NCI-H2227 treated with DMSO at 0.1 percent for 48 hours (cell line): ENCODE measurements at regions not wholly inside any gene's neighbourhood (a gene's known extent, or its start where the extent isn't known, plus 50 kb on each side); places are given as distances from the start of the nearest gene placed in this dataset.
"Not testable (repeated sequence)": the region's sequence is repeated elsewhere in the genome, so short reads cannot be mapped to it uniquely, and the experiment has no call there.

Experiments
- DNase-seq: peaks from one replicate; lab custom pipeline; 2025; lab: John Stamatoyannopoulos, UW

- DNase-seq: no peak
Measured at GRCh38 chr1:29629401-29629800, 393.1 kb downstream of the PTPRU start.

- DNase-seq: no peak
Measured at GRCh38 chr1:29628190-29628589, 391.9 kb downstream of the PTPRU start.

- DNase-seq: no peak
Measured at GRCh38 chr1:29626726-29627125, 390.4 kb downstream of the PTPRU start.

DNA sequence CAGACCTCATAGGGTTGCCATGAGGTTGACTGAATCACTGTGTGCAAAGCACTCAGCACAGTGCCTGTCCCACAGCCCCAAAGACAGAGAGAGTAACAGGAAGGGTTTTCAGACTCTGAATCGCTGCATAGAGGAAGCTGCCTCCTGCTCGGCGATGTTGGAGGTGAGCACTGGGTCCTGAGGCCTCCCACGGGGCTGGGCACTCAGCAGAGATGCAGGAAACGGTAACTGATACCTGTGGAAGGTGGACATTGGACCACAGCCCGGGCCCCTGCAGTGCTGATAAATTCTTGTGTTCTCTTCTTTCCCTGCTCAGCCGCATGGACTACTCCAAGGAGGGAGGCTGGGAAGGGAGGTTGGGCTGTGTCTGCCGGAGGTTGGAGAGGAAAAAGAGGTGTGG is 389.7 kb downstream of the PTPRU start:
- DNase-seq: no peak

DNA sequence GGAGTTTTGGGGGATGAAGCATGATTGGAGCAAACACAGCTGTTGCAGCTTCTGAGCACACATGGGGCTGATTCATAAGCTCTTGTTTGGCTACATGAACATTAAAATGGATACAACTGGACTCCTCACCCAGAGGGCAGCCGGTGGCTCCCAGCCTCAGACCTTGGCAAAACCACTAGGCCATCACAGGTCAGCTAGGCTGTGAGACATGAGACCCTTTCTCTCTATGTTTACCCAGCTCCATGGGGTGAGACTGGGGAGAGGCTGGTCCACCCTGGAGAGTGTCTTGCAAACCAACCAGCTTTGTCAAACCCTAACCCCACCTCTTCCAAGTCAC is 388.7 kb downstream of the PTPRU start:
- DNase-seq: no peak

DNA sequence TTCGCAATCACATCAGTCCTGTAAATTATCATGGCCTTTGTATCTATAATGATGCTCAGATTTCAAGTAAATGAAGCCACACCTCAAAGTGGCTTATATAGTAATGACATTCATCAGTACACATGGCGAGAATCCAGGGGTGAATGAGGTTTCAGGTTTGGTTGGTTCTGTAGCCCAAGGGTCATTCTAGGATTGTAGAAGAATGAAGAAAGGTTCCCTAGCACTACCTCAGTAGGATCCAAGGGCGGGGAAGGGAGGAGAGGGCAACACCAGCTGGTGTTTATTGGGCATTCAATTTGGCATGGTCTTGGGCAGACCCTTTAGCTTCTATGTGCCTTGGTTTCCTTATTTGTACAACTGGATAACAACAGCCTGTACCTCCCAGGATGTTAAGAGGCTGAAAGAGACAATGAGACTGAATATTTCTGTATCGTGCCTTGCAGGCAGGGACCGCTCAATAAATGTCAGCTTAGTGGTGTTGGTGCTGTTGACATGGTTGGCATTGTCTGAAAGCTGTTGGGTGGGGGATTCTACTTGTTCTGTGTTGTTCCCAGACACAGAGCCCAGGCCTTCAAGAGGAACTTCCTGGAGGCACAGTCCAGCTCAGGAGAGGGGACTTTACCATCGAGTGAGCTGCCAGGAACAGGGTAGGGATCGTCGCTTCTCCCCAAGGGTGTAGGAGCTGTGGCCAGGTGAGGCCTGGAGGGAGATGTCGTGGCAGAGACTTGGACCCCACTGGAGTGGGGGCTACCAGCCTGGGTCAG is 388.2 kb downstream of the PTPRU start:
- DNase-seq: no peak

- no peak for DNase-seq
Measured at GRCh38 chr1:29623501-29623900, 387.2 kb downstream of the PTPRU start.

DNA sequence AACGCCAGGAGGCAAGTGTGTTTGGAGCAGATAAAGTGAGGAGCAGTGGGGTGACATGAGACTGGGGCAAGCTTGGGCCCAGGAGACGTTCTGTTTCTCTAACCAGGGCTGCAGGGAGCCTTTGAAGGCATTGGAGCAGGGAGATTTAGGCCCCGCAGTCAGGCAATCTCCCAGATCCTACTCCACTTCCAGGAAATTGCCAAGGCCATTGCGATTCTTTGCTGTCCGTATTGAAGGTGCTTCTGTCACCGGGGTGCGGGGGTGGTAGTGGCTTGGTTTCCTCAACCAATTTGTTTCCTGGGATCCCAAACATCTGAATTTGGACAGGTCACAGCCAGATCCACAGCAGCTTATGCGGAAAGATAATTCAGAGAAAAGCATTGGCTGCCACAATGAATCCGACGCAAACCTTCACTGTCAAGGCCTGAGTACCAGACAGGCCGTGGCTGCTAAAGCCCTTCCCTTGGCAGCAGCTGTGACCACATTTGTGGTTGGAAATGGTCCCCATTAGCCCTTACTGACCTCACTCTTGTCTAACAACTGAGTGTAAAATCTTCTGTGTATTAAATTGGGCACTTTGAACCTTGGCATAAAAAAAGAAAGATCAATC is 385.6 kb downstream of the PTPRU start:
- no peak for DNase-seq

DNA sequence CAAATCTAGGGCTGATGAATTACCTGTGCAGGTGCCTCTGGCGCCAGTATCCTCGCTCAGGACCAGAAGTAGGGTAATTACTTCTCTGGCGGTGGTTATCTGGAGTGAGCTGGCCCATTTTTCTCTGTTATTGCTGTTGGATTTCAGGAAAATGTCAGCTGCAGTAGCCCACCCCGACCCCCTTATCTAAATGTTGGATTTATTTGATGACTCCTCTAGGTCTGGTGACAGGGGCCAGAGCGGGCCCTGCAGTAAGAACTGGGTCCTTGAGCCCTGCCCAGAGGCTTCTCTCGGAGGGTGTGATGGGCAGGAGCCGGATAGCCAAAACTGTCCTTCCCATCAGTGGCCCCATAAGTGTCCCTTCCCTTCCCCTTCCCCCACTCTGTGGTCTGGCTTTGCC is 384.3 kb downstream of the PTPRU start:
- DNase-seq: no peak

DNA sequence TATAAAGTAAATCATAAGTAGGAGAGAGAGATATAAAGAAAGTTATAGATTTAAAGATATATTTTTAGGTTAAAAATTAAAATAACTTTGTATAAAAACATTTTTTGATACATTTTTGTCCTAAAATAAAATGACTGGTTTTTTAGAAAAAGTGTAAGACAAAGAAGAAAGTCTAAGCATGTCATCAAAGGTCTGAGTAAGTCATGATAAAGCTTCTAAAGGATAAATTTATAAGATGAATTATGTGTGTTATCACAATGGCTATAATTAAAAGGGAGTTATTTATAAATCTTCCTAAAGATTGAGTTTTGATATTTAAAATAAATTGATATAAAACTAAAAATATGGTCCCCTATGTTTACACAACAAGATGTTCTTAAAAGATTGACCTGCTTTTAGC is 370.9 kb downstream of the PTPRU start:
- no peak for DNase-seq

DNA sequence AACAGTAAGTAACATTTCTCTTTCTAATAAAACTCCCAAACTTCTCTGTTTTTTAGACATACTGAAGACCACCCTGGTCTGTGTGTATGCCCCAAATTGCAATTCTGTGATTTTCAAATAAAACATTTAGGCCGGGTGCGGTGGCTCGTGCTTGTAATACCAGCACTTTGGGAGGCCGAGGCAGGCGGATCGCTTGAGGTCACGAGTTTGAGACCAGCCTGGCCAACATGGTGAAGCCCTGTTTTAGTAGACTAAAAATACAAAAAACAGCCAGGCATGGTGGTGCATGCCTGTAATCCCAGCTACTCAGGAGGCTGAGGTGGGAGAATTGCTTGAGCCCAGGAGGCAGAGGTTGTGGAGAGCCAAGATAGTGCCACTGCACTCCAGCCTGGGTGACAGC is 368.5 kb downstream of the PTPRU start:
- DNase-seq: not testable (repeated sequence)

DNA sequence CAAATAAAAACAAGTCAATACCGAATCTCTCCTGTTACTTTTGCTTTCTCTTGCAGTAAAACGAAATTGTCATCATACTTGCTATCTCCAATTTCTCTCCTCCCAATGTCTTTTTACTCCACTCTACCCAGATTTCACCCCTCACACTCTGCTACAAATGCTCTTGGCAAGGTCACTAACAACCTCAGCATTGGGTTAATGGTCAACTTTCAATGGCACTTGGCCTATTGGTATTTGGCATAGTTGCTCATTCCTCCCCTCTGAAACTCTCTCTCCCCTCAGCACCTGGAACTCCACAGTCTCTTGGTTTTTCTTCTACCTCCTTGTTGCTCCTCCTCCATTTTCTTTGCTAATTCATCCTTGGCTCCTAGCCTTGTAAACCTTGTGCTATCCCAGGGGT is 367.3 kb downstream of the PTPRU start:
- DNase-seq: no peak

DNA sequence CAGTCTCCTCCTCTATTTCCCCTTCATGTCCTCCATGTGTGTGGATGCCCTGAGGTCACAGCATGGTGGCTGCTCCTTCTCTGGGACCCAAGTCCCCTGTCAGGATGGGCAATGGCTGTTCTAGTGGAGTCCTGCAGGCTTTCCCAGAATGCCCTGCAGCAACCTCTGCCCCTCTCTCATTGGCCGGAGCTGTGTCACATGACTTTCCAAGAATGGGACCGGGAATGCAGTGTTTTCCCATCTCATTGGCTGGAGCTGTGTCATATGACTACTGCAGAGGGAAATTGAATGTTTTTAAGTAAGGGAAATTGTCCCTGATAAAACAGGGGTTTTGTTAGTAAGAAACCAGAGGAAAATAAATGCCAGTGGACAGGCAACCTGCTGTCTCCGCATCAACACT is 365.9 kb downstream of the PTPRU start:
- no peak for DNase-seq

DNA sequence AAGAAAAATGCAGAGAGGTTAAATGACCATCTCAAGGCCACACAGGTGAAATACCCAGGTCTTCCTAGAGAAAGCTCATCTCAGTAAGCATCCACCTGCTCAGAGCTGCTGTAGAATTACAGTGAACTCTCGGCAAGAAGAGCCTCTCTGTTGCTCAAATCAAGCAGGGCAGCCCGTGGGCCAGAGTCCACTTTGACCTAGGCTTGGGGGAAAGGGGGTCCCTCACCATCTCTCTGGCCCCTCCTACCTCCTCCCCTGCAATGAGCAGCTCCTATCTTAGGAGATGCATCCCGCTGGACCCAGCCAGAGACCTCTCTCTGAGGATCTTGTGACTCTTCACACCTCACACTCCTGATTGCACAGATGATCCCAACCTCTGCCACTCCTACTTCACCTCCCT is 364.7 kb downstream of the PTPRU start:
- DNase-seq: no peak

GRCh38 chr1:29599826-29600225 is 363.5 kb downstream of the PTPRU start:
- no peak for DNase-seq

DNA sequence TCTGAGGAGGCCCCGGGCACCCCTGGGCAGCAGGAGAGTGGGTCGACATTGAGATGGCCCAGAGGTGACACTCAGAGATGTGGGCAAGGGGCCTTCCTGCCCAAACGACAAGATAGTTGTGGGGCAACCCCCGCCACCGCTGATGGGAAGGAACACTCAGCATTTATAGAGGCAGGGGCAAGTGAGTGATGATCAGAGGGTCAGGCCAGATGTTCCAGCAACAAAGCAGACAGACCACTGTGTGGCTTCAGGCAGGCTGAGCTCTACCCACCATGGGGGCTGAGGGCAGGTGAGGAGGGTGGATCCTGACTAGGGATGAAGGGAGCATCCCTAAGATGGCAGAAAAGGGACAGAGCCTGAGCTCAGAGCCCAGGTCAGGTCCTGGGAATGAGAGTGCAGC is 362.7 kb downstream of the PTPRU start:
- no peak for DNase-seq

DNA sequence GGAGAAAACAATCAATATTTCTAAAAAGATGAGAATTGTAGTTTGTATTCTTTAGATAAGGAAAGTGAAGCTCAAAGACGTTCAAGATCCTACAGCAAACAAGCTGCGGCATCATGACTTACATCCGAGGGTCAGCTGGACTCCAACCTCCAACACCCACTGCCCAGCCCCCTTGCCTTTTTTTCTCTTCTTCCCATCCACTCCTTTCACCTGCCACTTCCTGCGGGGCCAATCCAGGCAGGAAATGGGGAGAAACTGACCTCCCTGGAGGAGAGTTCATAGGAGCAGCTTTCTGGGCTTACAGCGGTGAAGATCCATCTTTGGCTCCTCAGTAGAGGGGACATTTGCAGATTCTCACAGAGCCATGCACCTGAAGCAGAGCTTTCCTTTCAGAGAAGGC is 361.5 kb downstream of the PTPRU start:
- DNase-seq: no peak

DNA sequence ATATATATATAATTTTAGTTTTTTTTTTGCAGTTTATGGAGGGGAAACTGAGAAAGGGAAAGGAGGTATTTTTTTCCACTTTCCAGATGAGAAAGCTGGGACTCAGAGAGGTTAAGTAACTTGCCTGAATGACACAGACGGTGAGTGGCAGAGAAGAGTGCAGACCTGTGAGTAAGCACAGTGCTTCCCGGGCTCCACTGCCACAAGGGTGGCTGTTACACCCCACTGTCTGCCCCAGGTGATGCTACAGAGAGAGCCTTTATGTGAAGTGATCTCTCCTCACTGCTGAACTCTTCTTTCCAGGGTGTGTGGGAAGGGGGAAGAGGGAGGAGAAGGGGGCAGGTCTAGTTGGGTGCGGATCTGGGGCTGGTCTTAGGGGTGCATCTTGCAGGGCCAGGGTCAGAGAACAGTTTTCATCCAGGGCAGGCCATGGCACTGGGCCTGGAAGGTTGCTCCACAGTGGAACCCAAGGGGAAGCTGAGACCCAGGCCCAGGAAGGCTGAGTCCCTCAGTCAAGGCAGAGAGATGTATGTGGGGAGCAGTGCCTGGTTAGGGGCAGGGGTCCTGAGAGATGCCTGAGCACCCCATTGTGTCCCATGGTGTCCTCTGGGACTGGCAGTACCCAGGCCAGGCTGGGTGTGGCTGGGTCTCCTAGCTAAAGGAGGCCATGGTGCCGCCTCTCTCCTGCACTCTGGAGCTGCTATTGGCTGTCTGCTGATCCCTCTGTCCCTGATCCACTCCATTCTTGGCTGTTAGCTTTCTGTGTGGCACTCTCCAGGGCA is 357.5 kb downstream of the PTPRU start:
- DNase-seq: no peak

DNA sequence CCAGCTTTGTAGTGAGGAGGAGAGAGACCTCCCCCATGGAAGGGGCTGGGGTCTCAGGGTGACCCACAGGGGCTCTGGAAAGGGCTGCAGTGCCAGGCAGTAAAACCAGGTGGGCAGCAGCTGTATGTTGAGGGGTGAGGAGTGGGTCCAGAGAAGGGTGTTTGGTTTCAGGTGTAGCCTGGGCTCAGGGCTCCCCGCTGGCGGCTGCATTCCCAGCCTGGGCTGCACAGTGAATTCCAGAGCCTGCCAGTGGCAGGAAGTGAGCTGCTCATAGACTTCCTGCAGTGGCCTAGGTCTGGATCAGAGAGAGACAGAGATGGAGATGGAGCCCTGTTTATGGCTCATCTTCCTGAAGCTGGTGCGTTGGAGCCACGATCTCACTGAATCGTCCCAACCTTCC is 356.4 kb downstream of the PTPRU start:
- no peak for DNase-seq

DNA sequence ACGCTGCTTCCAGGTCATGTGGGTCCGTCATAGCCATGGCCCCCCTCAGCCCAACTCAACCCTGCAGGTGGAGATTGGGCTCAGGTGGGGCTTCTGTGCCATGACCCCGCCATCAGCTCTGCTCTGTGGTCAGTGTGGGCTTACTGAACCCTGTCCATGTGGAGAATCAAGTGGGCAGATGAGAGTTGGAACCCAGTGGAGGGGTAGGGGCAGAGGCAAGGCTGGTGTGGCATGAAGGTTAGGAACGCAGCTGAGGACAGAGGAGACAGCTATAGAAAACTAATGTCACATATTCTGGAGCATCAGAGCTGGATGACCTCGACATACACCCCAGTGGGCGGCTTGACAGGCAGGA is 355.9 kb downstream of the PTPRU start:
- no peak for DNase-seq

- DNase-seq: no peak
Measured at GRCh38 chr1:29591601-29592260, 355.4 kb downstream of the PTPRU start.

DNA sequence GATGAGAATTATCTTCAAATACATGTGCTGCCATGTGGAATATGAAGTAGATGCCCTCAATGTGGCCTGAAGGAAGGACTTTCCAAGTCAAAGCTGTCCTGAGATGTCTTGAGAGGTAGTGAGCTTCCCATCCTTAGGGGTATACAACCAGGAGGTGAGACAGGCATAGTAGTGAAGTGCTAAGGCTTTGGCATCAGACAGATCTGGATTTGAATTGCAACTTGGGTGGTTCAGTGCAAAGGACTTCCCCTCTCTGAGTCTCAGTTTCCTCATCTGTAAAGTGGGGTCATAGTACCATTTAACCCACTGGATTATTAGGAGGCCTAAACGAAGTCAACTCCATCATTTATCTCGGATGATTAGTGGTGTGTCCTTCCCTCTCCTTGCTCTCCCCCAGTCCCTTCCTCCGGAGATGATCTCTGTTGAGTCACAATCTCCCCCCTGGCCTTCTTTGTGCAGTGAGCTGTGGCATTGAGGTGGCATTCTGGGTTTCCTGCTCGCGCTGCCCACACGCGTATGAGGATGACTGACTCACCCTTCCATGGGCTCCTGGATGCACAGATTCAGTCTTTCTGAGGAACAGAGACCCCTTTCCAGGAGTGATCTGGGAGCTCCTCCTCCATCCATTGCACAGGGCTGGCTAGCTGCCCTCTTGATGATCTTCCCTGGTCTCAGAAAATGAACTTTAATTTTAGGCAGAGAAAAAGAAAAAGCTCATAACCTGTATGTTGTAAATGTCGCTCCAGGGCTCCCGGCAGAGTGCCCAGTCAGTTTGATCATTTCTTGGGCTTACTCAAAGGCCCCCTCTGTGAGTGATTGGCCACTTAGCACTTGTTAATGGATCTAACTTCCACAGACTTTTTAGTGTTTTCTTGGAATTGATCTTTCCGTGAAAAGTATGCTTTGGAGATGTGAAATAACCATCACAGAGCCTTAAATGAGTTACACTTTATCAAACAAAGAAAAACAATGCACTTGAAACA is 354.6 kb downstream of the PTPRU start:
- DNase-seq: no peak
